ENCODE measurements at regions not wholly inside any gene's neighbourhood (a gene's known extent, or its start where the extent isn't known, plus 50 kb on each side); places are given as distances from the start of the nearest gene placed in this dataset.

- WGBS, 4 donors: 93 to 97% (median 95%) methylated on average over 9 of the region's 9 CpGs
- H3K9me3 ChIP-seq (replicated peaks in 1 of 3): no peaks in the 10 kb centered on the region
- no peak overlapping the region for H3K4me3 ChIP-seq
- H3K4me1 ChIP-seq (replicated peaks in 1 of 2): peaks cover 15 to 18% of the 10 kb centered on the region in 2 donors
- intact Hi-C loops (cut with DNase I): no loop called here
- H3K36me3 ChIP-seq (replicated peaks in 1 of 2): no peaks in the 10 kb centered on the region
- H3K27ac ChIP-seq: no peak overlapping the region
- no peak for DNase-seq
- no peaks in the 10 kb centered on the region for H3K27me3 ChIP-seq
- TF ChIP-seq POLR2A (IDR thresholded peaks at IDR 0.05): no peak
- no peak for TF ChIP-seq CTCF (IDR thresholded peaks at IDR 0.05)
Measured at GRCh38 chr10:78980354-78980753, 88.4 kb upstream of the ZMIZ1 start.

GRCh38 chr10:78980815-78981214 is 88.0 kb upstream of the ZMIZ1 start:
- 89 to 95% (median 93%) methylated on average over 5 of the region's 5 CpGs for WGBS, 4 donors
- Histone ChIP-seq H3K27me3 (no peaks in the 10 kb centered on the region), H3K36me3 (replicated peaks in 1 of 2) (no peaks in the 10 kb centered on the region), H3K4me3 (no peak overlapping the region), H3K27ac (no peak overlapping the region), H3K4me1 (replicated peaks in 1 of 2) (peaks cover 15 to 18% of the 10 kb centered on the region in 2 donors), H3K9me3 (replicated peaks in 1 of 3) (no peaks in the 10 kb centered on the region)
- TF ChIP-seq CTCF (IDR thresholded peaks at IDR 0.05) (no peak), POLR2A (IDR thresholded peaks at IDR 0.05) (no peak)
- intact Hi-C loops (cut with DNase I): no loop called here
- DNase-seq: no peak

- no peak overlapping the region for H3K27ac ChIP-seq
- DNase-seq: no peak
- intact Hi-C loops (cut with DNase I): no loop called here
- no peaks in the 10 kb centered on the region for H3K36me3 ChIP-seq (replicated peaks in 1 of 2)
- 89 to 93% (median 90%) methylated on average over 2 to 6 of the region's 6 CpGs for WGBS, 4 donors
- H3K9me3 ChIP-seq (replicated peaks in 1 of 3): no peaks in the 10 kb centered on the region
- peaks cover 15 to 18% of the 10 kb centered on the region in 2 donors for H3K4me1 ChIP-seq (replicated peaks in 1 of 2)
- H3K4me3 ChIP-seq: no peak overlapping the region
- H3K27me3 ChIP-seq: no peaks in the 10 kb centered on the region
- no peak for TF ChIP-seq POLR2A (IDR thresholded peaks at IDR 0.05)
- TF ChIP-seq CTCF (IDR thresholded peaks at IDR 0.05): no peak
Measured at GRCh38 chr10:78981257-78981969, 87.4 kb upstream of the ZMIZ1 start.

- no peak overlapping the region for H3K4me3 ChIP-seq
- WGBS, 4 donors: 85 to 100% (median 95%) methylated on average over 3 to 4 of the region's 4 CpGs
Measured at GRCh38 chr10:78981970-78982281, 86.8 kb upstream of the ZMIZ1 start.

More at GRCh38 chr10:78981970-78982281, 86.8 kb upstream of the ZMIZ1 start:
- intact Hi-C loops (cut with DNase I): no loop called here
- H3K4me1 ChIP-seq (replicated peaks in 1 of 2): peaks cover 15 to 18% of the 10 kb centered on the region in 2 donors
- no peaks in the 10 kb centered on the region for H3K36me3 ChIP-seq (replicated peaks in 1 of 2)
- no peaks in the 10 kb centered on the region for H3K9me3 ChIP-seq (replicated peaks in 1 of 3)
- no peaks in the 10 kb centered on the region for H3K27me3 ChIP-seq
- no peak overlapping the region for H3K27ac ChIP-seq
- TF ChIP-seq POLR2A (IDR thresholded peaks at IDR 0.05): no peak
- TF ChIP-seq CTCF (IDR thresholded peaks at IDR 0.05): no peak
- no peak for DNase-seq
